ENCODE measurements at regions not wholly inside any gene's neighbourhood (a gene's known extent, or its start where the extent isn't known, plus 50 kb on each side); places are given as distances from the start of the nearest gene placed in this dataset.
"Not testable (repeated sequence)": the region's sequence is repeated elsewhere in the genome, so short reads cannot be mapped to it uniquely, and the experiment has no call there.

DNA sequence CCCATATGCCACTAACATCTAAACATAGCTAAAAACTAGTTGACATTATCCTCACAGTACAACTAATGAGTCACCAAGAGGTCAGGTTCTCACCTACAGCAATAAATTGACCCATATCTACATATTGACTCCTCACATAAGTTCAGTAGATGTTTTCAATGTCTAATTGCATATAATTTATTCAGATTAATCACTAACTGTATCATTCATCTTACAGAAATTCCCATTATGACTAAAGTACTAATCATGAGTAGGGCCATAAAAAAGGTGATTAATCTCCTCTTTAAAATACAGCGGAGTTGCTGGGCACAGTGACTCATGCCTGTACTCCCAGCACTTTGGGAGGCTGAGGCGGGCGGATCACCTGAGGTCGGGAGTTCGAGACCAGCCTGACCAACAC lies 82.4 kb upstream of the ST3GAL6 start:
- Histone ChIP-seq H3K27me3 (no peaks in the 10 kb centered on the region), H3K4me1 (no peaks in the 10 kb centered on the region), H3K27ac (no peak overlapping the region), H3K36me3 (no peaks in the 10 kb centered on the region), H3K4me3 (no peak overlapping the region), H3K9me3 (no peaks in the 10 kb centered on the region)
- intact Hi-C loops (cut with DNase I; ENCODE audit: low total_unique reads): no loop called here
- DNase-seq: no peak
- no peak for TF ChIP-seq CTCF (IDR thresholded peaks at IDR 0.05)

- H3K27me3 ChIP-seq: no peaks in the 10 kb centered on the region
- H3K9me3 ChIP-seq: no peaks in the 10 kb centered on the region
- H3K36me3 ChIP-seq: no peaks in the 10 kb centered on the region
- intact Hi-C loops (cut with DNase I; ENCODE audit: low total_unique reads): no loop called here
- no peak for DNase-seq
- TF ChIP-seq CTCF (IDR thresholded peaks at IDR 0.05): no peak
- H3K4me1 ChIP-seq: no peaks in the 10 kb centered on the region
- no peak overlapping the region for H3K4me3 ChIP-seq
- H3K27ac ChIP-seq: no peak overlapping the region
These were observed 81.7 kb upstream of the ST3GAL6 start for GRCh38 chr3:98681486-98681885.

GRCh38 chr3:98682391-98682790 lies 80.7 kb upstream of the ST3GAL6 start:
- H3K4me3 ChIP-seq; H3K27ac ChIP-seq; intact Hi-C loops (cut with DNase I; ENCODE audit: low total_unique reads); H3K27me3 ChIP-seq; DNase-seq; H3K4me1 ChIP-seq; H3K36me3 ChIP-seq; H3K9me3 ChIP-seq: not testable (repeated sequence)

- intact Hi-C loops (cut with DNase I; ENCODE audit: low total_unique reads): no loop called here
- Histone ChIP-seq H3K27ac (no peak overlapping the region), H3K27me3 (no peaks in the 10 kb centered on the region), H3K4me3 (no peak overlapping the region), H3K4me1 (no peaks in the 10 kb centered on the region), H3K9me3 (no peaks in the 10 kb centered on the region), H3K36me3 (no peaks in the 10 kb centered on the region)
- TF ChIP-seq CTCF (IDR thresholded peaks at IDR 0.05): no peak
- no peak for DNase-seq
These were observed 74.8 kb upstream of the ST3GAL6 start for GRCh38 chr3:98688363-98688762.

- no peaks in the 10 kb centered on the region for H3K27me3 ChIP-seq
- H3K4me1 ChIP-seq: no peaks in the 10 kb centered on the region
- no peaks in the 10 kb centered on the region for H3K36me3 ChIP-seq
- H3K4me3 ChIP-seq: no peak overlapping the region
- intact Hi-C loops (cut with DNase I; ENCODE audit: low total_unique reads): no loop called here
- TF ChIP-seq CTCF (IDR thresholded peaks at IDR 0.05): no peak
- H3K27ac ChIP-seq: no peak overlapping the region
- no peaks in the 10 kb centered on the region for H3K9me3 ChIP-seq
- no peak for DNase-seq
These were observed 72.3 kb upstream of the ST3GAL6 start for GRCh38 chr3:98690876-98691275.

DNA sequence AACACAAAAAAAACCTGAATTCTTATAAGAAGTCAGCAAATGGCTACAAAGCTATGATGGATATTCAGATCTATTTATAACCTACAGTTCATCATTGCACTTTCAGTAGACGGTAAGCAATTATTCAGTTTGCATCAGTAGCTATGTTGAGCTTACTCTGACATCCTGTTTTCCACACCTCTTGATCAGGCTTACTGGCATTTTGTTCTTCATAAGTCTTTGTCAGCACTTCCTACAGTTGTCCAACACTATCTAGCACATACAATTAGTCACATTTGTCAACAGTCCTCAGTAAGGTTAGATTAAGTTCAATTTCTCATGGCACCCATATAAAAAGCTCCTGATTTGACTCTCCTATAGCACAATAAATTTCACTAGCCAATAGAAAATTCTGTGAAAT lies 71.2 kb upstream of the ST3GAL6 start:
- intact Hi-C loops (cut with DNase I; ENCODE audit: low total_unique reads): no loop called here
- no peak overlapping the region for H3K27ac ChIP-seq
- H3K4me3 ChIP-seq: no peak overlapping the region
- H3K27me3 ChIP-seq: no peaks in the 10 kb centered on the region
- H3K9me3 ChIP-seq: no peaks in the 10 kb centered on the region
- DNase-seq: no peak
- no peaks in the 10 kb centered on the region for H3K4me1 ChIP-seq
- TF ChIP-seq CTCF (IDR thresholded peaks at IDR 0.05): no peak
- no peaks in the 10 kb centered on the region for H3K36me3 ChIP-seq
